Breast epithelium (tissue), 4 donors: ENCODE measurements at regions not wholly inside any gene's neighbourhood (a gene's known extent, or its start where the extent isn't known, plus 50 kb on each side); places are given as distances from the start of the nearest gene placed in this dataset.

Source experiments
- DNase-seq, 2 donors: peaks; one replicate each; pipeline ENCODE4 v3.0.0-alpha.2; 2019; ENCODE audit warnings: low spot score in 2 of 2
- H3K27ac ChIP-seq, 2 donors: fragments of 200-600 bp; sonication (generic) in 1 of 2; one replicate each; pipeline ENCODE4 v1.5.1; 2016 to 2019; ENCODE audit warnings: mild to moderate bottlenecking in 1 of 2
- H3K27me3 ChIP-seq, 2 donors: fragments of 200-600 bp; sonication (generic) in 1 of 2; one replicate each; pipeline versions ENCODE4 v1.5.1 to v1.6.0; 2017 to 2019; ENCODE audit warnings: control low read depth in 1 of 2, mild to moderate bottlenecking in 1 of 2
- H3K36me3 ChIP-seq: fragments of 200-600 bp; one replicate; pipeline ENCODE4 v1.5.1; 2019
- H3K4me1 ChIP-seq, 2 donors: fragments of 200-600 bp; sonication (generic); one replicate each; pipeline ENCODE4 v1.5.1; 2016 to 2019; ENCODE audit warnings: control low read depth in 1 of 2
- H3K4me3 ChIP-seq, 3 donors: fragments of 200-600 bp; sonication (generic); 1 replicate in 2 of 3; 2 replicates in 1 of 3; pipeline ENCODE4 v1.5.1; 2016 to 2019; ENCODE audit warnings: mild to moderate bottlenecking in 3 of 3, moderate library complexity in 2 of 3
- H3K9me3 ChIP-seq, 2 donors: fragments of 200-600 bp; sonication (generic) in 1 of 2; one replicate each; pipeline ENCODE4 v1.5.1; 2016 to 2019; ENCODE audit warnings: control low read depth in 1 of 2
- CTCF ChIP-seq, 3 donors: fragments of 450-650 bp; IDR thresholded peaks; one replicate each; pipeline ENCODE4 v1.5.1; 2016 to 2017; ENCODE audit warnings: antibody characterized with exemption in 3 of 3, mild to moderate bottlenecking in 3 of 3, moderate library complexity in 3 of 3
- POLR2A ChIP-seq: fragments of 450-650 bp; IDR thresholded peaks from one replicate; pipeline ENCODE4 v1.6.1; 2016; ENCODE audit warnings: antibody characterized with exemption, mild to moderate bottlenecking, moderate library complexity
- POLR2AphosphoS5 ChIP-seq, 3 donors: sonication (generic); formaldehyde crosslinking; IDR thresholded peaks; one replicate each; pipeline ENCODE4 v1.6.1; 2017; ENCODE audit warnings: antibody characterized with exemption in 3 of 3
- intact Hi-C: fragments of 100-400 bp; cut with DNase I; formaldehyde crosslinking; loops from one replicate; pipeline ENCODE4 v1.15.1; 2023; ENCODE audit warnings: low total_unique reads

- H3K27me3 ChIP-seq, result no peaks in the 10 kb centered on the region
- no peaks in the 10 kb centered on the region for H3K4me1 ChIP-seq
- TF ChIP-seq POLR2A, result no peak
- no peak for TF ChIP-seq POLR2AphosphoS5 (IDR thresholded peaks at IDR 0.05)
- TF ChIP-seq CTCF (IDR thresholded peaks at IDR 0.05), result no peak
- intact Hi-C loops, result no loop called here
- H3K27ac ChIP-seq, result no peak overlapping the region
- DNase-seq, result no peak
- no peak overlapping the region for H3K4me3 ChIP-seq
- no peaks in the 10 kb centered on the region for H3K36me3 ChIP-seq
- peaks cover 0 to 5% of the 10 kb centered on the region in 2 donors for H3K9me3 ChIP-seq
Measured at GRCh38 chr15:35911052-35911777, 365.2 kb upstream of the DPH6 start.

DNA sequence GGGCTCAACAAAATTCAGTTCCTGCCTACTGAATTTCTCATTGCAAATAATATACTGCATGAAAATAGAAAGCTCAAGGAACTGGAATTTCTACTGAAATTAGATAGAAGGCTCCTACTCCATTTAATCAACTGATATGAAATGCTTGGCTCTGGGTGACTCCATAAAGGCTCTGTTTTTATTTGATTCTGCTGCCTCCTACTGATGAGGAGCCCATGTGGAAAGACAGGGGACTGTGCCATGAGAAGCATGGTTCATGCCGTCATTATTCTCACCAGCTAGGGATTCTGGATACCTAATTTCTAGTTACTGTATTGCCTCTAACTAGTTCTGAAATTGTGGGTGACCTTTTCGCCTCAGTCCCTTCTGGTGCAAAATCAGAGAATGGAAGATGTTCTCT, 366.2 kb upstream of the DPH6 start:
- intact Hi-C loops, result no loop called here
- Histone ChIP-seq H3K27ac (no peak overlapping the region), H3K9me3 (peaks cover 0 to 5% of the 10 kb centered on the region in 2 donors), H3K36me3 (no peaks in the 10 kb centered on the region), H3K27me3 (no peaks in the 10 kb centered on the region), H3K4me3 (no peak overlapping the region), H3K4me1 (no peaks in the 10 kb centered on the region)
- DNase-seq, result no peak
- TF ChIP-seq POLR2A, result no peak
- TF ChIP-seq CTCF (IDR thresholded peaks at IDR 0.05), result no peak
- TF ChIP-seq POLR2AphosphoS5 (IDR thresholded peaks at IDR 0.05), result no peak

DNA sequence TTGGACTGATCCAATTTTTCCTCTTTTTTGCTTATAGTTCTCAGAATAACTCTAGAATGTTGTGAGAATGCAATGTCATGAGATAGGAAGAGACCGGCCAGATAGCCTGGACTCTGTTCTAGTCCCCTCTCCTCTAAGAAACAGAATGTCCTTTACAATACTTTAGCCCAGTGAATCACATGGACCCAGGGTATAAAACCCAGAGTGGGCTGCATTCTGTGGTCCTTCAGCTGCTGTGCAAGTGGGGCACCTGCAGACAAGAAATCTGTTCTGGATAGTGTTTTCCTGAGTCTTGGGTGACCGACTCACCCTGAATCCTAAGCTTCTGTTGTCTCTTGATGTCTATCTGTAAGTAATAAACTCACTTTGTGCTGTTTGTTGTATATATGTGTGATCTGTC, 368.6 kb upstream of the DPH6 start:
- no peaks in the 10 kb centered on the region for H3K4me1 ChIP-seq
- no peak for DNase-seq
- H3K36me3 ChIP-seq, result no peaks in the 10 kb centered on the region
- no peaks in the 10 kb centered on the region for H3K27me3 ChIP-seq
- intact Hi-C loops, result no loop called here
- H3K4me3 ChIP-seq, result no peak overlapping the region
- H3K27ac ChIP-seq, result no peak overlapping the region
- TF ChIP-seq POLR2A (no peak), POLR2AphosphoS5 (IDR thresholded peaks at IDR 0.05) (no peak), CTCF (IDR thresholded peaks at IDR 0.05) (no peak)
- H3K9me3 ChIP-seq, result peaks cover 0 to 5% of the 10 kb centered on the region in 2 donors

DNA sequence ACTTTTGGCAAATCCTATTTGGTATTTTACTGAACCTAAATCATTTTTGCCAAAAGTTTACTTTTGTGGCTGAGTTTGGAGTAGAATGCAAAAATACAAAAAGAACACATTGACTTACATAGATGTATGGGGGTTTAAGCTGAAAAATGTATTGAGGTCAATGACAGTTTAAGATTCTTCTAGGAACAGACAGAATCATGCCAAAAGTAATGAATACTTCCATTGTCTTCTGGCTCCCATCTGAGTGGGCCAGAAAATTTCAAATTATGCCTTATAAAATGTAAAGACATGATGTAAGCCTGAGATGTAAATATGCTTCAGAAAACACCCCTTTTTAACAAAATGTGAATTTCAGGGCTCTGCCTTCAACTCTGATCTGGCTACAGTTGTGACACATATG, 375.1 kb upstream of the DPH6 start:
- no peak overlapping the region for H3K27ac ChIP-seq
- DNase-seq, result no peak
- H3K36me3 ChIP-seq, result no peaks in the 10 kb centered on the region
- no peaks in the 10 kb centered on the region for H3K4me1 ChIP-seq
- no peaks in the 10 kb centered on the region for H3K9me3 ChIP-seq
- H3K27me3 ChIP-seq, result no peaks in the 10 kb centered on the region
- no peak overlapping the region for H3K4me3 ChIP-seq
- no peak for TF ChIP-seq CTCF (IDR thresholded peaks at IDR 0.05)
- TF ChIP-seq POLR2AphosphoS5 (IDR thresholded peaks at IDR 0.05), result no peak
- TF ChIP-seq POLR2A, result no peak
- intact Hi-C loops, result no loop called here

GRCh38 chr15:35925275-35926006, 379.5 kb upstream of the DPH6 start:
- Histone ChIP-seq H3K27ac (no peak overlapping the region), H3K36me3 (no peaks in the 10 kb centered on the region)
- TF ChIP-seq POLR2A (no peak), CTCF (IDR thresholded peaks at IDR 0.05) (no peak), POLR2AphosphoS5 (IDR thresholded peaks at IDR 0.05) (no peak)

More at GRCh38 chr15:35925275-35926006, 379.5 kb upstream of the DPH6 start:
- no peak for DNase-seq
- Histone ChIP-seq H3K9me3 (no peaks in the 10 kb centered on the region), H3K4me1 (no peaks in the 10 kb centered on the region), H3K4me3 (no peak overlapping the region), H3K27me3 (no peaks in the 10 kb centered on the region)
- intact Hi-C loops, result no loop called here
